ENCODE measurements at regions not wholly inside any gene's neighbourhood (a gene's known extent, or its start where the extent isn't known, plus 50 kb on each side); places are given as distances from the start of the nearest gene placed in this dataset.

- TF ChIP-seq, protein P1, sequence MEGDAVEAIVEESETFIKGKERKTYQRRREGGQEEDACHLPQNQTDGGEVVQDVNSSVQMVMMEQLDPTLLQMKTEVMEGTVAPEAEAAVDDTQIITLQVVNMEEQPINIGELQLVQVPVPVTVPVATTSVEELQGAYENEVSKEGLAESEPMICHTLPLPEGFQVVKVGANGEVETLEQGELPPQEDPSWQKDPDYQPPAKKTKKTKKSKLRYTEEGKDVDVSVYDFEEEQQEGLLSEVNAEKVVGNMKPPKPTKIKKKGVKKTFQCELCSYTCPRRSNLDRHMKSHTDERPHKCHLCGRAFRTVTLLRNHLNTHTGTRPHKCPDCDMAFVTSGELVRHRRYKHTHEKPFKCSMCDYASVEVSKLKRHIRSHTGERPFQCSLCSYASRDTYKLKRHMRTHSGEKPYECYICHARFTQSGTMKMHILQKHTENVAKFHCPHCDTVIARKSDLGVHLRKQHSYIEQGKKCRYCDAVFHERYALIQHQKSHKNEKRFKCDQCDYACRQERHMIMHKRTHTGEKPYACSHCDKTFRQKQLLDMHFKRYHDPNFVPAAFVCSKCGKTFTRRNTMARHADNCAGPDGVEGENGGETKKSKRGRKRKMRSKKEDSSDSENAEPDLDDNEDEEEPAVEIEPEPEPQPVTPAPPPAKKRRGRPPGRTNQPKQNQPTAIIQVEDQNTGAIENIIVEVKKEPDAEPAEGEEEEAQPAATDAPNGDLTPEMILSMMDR (IDR thresholded peaks at IDR 0.05): no peak
- no peak for TF ChIP-seq POLR2A (IDR thresholded peaks at IDR 0.05)
Observed at GRCh38 chr16:50864386-50864785, 122.5 kb downstream of the CYLD start.

All from heart left ventricle (tissue), 13 donors.